ENCODE measurements at regions not wholly inside any gene's neighbourhood (a gene's known extent, or its start where the extent isn't known, plus 50 kb on each side); places are given as distances from the start of the nearest gene placed in this dataset.

DNA sequence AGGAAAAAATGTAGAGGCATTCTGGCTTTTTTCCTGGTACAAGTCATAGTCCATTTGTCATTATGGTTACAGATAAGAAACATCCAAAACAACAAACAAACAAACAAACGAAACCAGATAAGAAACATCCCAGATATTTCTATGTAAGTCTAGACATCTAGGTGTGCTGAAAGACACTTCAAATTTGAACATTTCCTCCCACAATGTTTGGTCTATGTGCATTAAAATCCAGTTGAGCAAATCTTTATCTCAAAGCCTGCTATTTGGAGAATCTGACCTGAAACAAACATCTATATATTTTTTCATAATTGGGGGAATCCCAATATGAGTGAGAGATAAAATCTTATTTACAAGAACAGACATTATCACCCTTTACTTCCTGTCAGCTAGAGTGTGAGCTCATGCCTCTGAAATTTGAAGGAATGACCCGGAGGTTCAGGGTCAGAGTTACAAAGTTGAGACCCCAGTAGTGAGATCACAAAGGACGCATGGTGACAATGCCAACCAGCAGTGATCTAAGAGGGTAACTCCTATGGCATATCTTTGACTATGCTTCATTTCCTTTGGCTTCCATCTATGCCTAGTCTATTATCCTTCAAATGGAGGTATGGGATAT, 182.9 kb upstream of the ATP1B1 start:
- Histone ChIP-seq H3K27ac (no peak overlapping the region), H3K36me3 (no peaks in the 10 kb centered on the region), H3K27me3 (no peaks in the 10 kb centered on the region), H3K4me1 (peaks cover 7% of the 10 kb centered on the region), H3K4me3 (no peak overlapping the region), H3K9me3 (no peaks in the 10 kb centered on the region)
- no peak for DNase-seq (ENCODE audit: extremely low spot score in 2 of 2)
- intact Hi-C loops (cut with DNase I) = no loop called here
- TF ChIP-seq POLR2AphosphoS5 (IDR thresholded peaks at IDR 0.05; ENCODE audit: insufficient read depth in 1 of 2, low read depth in 1 of 2) (no peak), CTCF (IDR thresholded peaks at IDR 0.05) (no peak), POLR2A (IDR thresholded peaks at IDR 0.05) (no peak)

GRCh38 chr1:168924976-168925375, 181.5 kb upstream of the ATP1B1 start:
- TF ChIP-seq POLR2AphosphoS5 (IDR thresholded peaks at IDR 0.05; ENCODE audit: insufficient read depth in 1 of 2, low read depth in 1 of 2) (no peak), POLR2A (IDR thresholded peaks at IDR 0.05) (no peak), CTCF (IDR thresholded peaks at IDR 0.05) (no peak)
- Histone ChIP-seq H3K36me3 (no peaks in the 10 kb centered on the region), H3K4me1 (peaks cover 7% of the 10 kb centered on the region), H3K27me3 (no peaks in the 10 kb centered on the region), H3K27ac (no peak overlapping the region), H3K9me3 (no peaks in the 10 kb centered on the region), H3K4me3 (no peak overlapping the region)
- no peak for DNase-seq (ENCODE audit: extremely low spot score in 2 of 2)
- intact Hi-C loops (cut with DNase I) = no loop called here

- H3K36me3 ChIP-seq = no peaks in the 10 kb centered on the region
- H3K4me3 ChIP-seq = no peak overlapping the region
- no peak for TF ChIP-seq POLR2AphosphoS5 (IDR thresholded peaks at IDR 0.05; ENCODE audit: insufficient read depth in 1 of 2, low read depth in 1 of 2)
- no peak for TF ChIP-seq POLR2A (IDR thresholded peaks at IDR 0.05)
- TF ChIP-seq CTCF (IDR thresholded peaks at IDR 0.05) = no peak
- no peak overlapping the region for H3K27ac ChIP-seq
- no peaks in the 10 kb centered on the region for H3K9me3 ChIP-seq
- no peak for DNase-seq (ENCODE audit: extremely low spot score in 2 of 2)
- intact Hi-C loops (cut with DNase I) = no loop called here
- H3K4me1 ChIP-seq = peaks cover 5% of the 10 kb centered on the region
- H3K27me3 ChIP-seq = no peaks in the 10 kb centered on the region
Measured at GRCh38 chr1:168926236-168926635, 180.3 kb upstream of the ATP1B1 start.

- H3K9me3 ChIP-seq = no peaks in the 10 kb centered on the region
- DNase-seq (ENCODE audit: extremely low spot score in 2 of 2) = no peak
- no peak overlapping the region for H3K4me3 ChIP-seq
- no peak overlapping the region for H3K27ac ChIP-seq
- H3K36me3 ChIP-seq = no peaks in the 10 kb centered on the region
- H3K27me3 ChIP-seq = no peaks in the 10 kb centered on the region
- H3K4me1 ChIP-seq = no peaks in the 10 kb centered on the region
- no peak for TF ChIP-seq POLR2A (IDR thresholded peaks at IDR 0.05)
- TF ChIP-seq CTCF (IDR thresholded peaks at IDR 0.05) = no peak
- no peak for TF ChIP-seq POLR2AphosphoS5 (IDR thresholded peaks at IDR 0.05; ENCODE audit: insufficient read depth in 1 of 2, low read depth in 1 of 2)
- intact Hi-C loops (cut with DNase I) = no loop called here
Measured at GRCh38 chr1:168932539-168932938, 174.0 kb upstream of the ATP1B1 start.

- no peaks in the 10 kb centered on the region for H3K36me3 ChIP-seq
- H3K9me3 ChIP-seq = no peaks in the 10 kb centered on the region
- intact Hi-C loops (cut with DNase I) = no loop called here
- no peak overlapping the region for H3K4me3 ChIP-seq
- H3K27me3 ChIP-seq = no peaks in the 10 kb centered on the region
- no peak for DNase-seq (ENCODE audit: extremely low spot score in 2 of 2)
- H3K27ac ChIP-seq = no peak overlapping the region
- no peak for TF ChIP-seq POLR2A (IDR thresholded peaks at IDR 0.05)
- TF ChIP-seq POLR2AphosphoS5 (IDR thresholded peaks at IDR 0.05; ENCODE audit: insufficient read depth in 1 of 2, low read depth in 1 of 2) = no peak
- no peak for TF ChIP-seq CTCF (IDR thresholded peaks at IDR 0.05)
- no peaks in the 10 kb centered on the region for H3K4me1 ChIP-seq
Measured at GRCh38 chr1:168933141-168933805, 173.2 kb upstream of the ATP1B1 start.
